ENCODE measurements at regions not wholly inside any gene's neighbourhood (a gene's known extent, or its start where the extent isn't known, plus 50 kb on each side); places are given as distances from the start of the nearest gene placed in this dataset.

DNA sequence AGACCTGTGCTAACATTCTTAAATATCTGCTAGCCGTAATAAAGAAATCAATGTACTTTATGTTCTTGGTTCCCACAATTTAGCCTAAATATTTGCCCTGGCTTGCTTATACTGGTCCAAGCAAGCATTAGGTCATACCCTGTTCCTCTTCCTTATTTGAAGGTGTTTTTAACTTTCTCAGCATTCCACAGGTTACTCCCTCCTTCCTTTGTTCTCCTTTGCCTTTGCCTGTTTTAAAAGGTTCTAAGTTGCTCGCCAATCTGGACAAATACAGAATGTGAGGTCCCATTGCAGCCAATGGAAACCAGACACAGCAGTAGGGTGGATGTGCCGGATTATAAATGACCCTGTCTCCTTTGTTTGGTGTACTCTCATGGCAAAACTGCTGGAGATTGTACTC, 436.8 kb upstream of the PCDH7 start:
- TF ChIP-seq, protein P1, sequence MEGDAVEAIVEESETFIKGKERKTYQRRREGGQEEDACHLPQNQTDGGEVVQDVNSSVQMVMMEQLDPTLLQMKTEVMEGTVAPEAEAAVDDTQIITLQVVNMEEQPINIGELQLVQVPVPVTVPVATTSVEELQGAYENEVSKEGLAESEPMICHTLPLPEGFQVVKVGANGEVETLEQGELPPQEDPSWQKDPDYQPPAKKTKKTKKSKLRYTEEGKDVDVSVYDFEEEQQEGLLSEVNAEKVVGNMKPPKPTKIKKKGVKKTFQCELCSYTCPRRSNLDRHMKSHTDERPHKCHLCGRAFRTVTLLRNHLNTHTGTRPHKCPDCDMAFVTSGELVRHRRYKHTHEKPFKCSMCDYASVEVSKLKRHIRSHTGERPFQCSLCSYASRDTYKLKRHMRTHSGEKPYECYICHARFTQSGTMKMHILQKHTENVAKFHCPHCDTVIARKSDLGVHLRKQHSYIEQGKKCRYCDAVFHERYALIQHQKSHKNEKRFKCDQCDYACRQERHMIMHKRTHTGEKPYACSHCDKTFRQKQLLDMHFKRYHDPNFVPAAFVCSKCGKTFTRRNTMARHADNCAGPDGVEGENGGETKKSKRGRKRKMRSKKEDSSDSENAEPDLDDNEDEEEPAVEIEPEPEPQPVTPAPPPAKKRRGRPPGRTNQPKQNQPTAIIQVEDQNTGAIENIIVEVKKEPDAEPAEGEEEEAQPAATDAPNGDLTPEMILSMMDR (IDR thresholded peaks at IDR 0.05): no peak
- no peak for TF ChIP-seq POLR2A (IDR thresholded peaks at IDR 0.05)
- no peak for TF ChIP-seq POLR2AphosphoS5 (IDR thresholded peaks at IDR 0.05; ENCODE audit: insufficient read depth in 1 of 2, low read depth in 1 of 2)

Measured in vagina (tissue), 2 donors.